ENCODE measurements at regions not wholly inside any gene's neighbourhood (a gene's known extent, or its start where the extent isn't known, plus 50 kb on each side); places are given as distances from the start of the nearest gene placed in this dataset.

- H3K9me3 Mint-ChIP-seq = peaks cover 74% of the 10 kb centered on the region
- ATAC-seq (no peak), DNase-seq (ENCODE audit: low spot score) (no peak)
- peaks cover 16% of the 10 kb centered on the region for H3K27me3 Mint-ChIP-seq (ENCODE audit: low read depth)
- no peak overlapping the region for H3K4me3 Mint-ChIP-seq
- peaks cover 43% of the 10 kb centered on the region for H3K36me3 Mint-ChIP-seq
- CTCF ChIA-PET = no interaction called here
- TF ChIP-seq FOXP4 (CRISPR knock-in tag; IDR thresholded peaks at IDR 0.05) (no peak), SP1 (CRISPR knock-in tag; conservative IDR thresholded peaks at IDR 0.05) (no peak), NFYB (CRISPR knock-in tag; conservative IDR thresholded peaks at IDR 0.05; ENCODE audit: low read depth) (no peak), ATF6 (CRISPR knock-in tag; IDR thresholded peaks at IDR 0.05) (no peak), PREB (CRISPR knock-in tag; IDR thresholded peaks at IDR 0.05; ENCODE audit: borderline replicate concordance) (no peak), RELA (CRISPR knock-in tag; IDR thresholded peaks at IDR 0.05; ENCODE audit: borderline replicate concordance) (no peak), E2F1 (CRISPR knock-in tag; IDR thresholded peaks at IDR 0.05) (no peak), NR2C2 (CRISPR knock-in tag; IDR thresholded peaks at IDR 0.05) (no peak), CREB1 (CRISPR knock-in tag; IDR thresholded peaks at IDR 0.05) (no peak), FOXP1 (CRISPR knock-in tag; IDR thresholded peaks at IDR 0.05; ENCODE audit: borderline replicate concordance) (no peak), JUN (CRISPR knock-in tag; IDR thresholded peaks at IDR 0.05) (no peak), IRF1 (CRISPR knock-in tag; IDR thresholded peaks at IDR 0.05) (no peak), FOXK1 (CRISPR knock-in tag; IDR thresholded peaks at IDR 0.05) (no peak), SMAD3 (CRISPR knock-in tag; IDR thresholded peaks at IDR 0.05; ENCODE audit: borderline replicate concordance) (no peak), ZMAT4 (CRISPR knock-in tag; IDR thresholded peaks at IDR 0.05) (no peak)
- H3K27ac Mint-ChIP-seq = no peak overlapping the region
- POLR2A ChIA-PET = no interaction called here
- no peaks in the 10 kb centered on the region for H3K4me1 Mint-ChIP-seq
These were observed 156.7 kb upstream of the CCN2 start for GRCh38 chr6:132107896-132108295.

- Mint-ChIP-seq H3K4me3 (no peak overlapping the region), H3K27me3 (ENCODE audit: low read depth) (no peaks in the 10 kb centered on the region), H3K36me3 (peaks cover 8% of the 10 kb centered on the region), H3K9me3 (peaks cover 25% of the 10 kb centered on the region), H3K4me1 (no peaks in the 10 kb centered on the region), H3K27ac (no peak overlapping the region)
- DNase-seq (ENCODE audit: low spot score) (no peak), ATAC-seq (no peak)
- CTCF ChIA-PET = interaction anchor here (0.5 kb wide), 1 partner anchor 498 kb away, joined by 3 read pairs; no protein-coding TSS in a partner anchor
- POLR2A ChIA-PET = no interaction called here
- TF ChIP-seq TCF7 (CRISPR knock-in tag; IDR thresholded peaks at IDR 0.05; ENCODE audit: low read depth) = no peak
- TF ChIP-seq SMAD4 (CRISPR knock-in tag; IDR thresholded peaks at IDR 0.05) = no peak
- TF ChIP-seq JAZF1 (CRISPR knock-in tag; IDR thresholded peaks at IDR 0.05) = no peak
- TF ChIP-seq E2F4 (CRISPR knock-in tag; IDR thresholded peaks at IDR 0.05; ENCODE audit: borderline replicate concordance, low read depth) = no peak
- no peak for TF ChIP-seq IRF1 (CRISPR knock-in tag; IDR thresholded peaks at IDR 0.05)
- no peak for TF ChIP-seq USF1 (CRISPR knock-in tag; IDR thresholded peaks at IDR 0.05)
- TF ChIP-seq ZNF317 (CRISPR knock-in tag; IDR thresholded peaks at IDR 0.05; ENCODE audit: borderline replicate concordance, low read depth) = no peak
- TF ChIP-seq HMGA2 (CRISPR knock-in tag; IDR thresholded peaks at IDR 0.05) = no peak
- TF ChIP-seq FOXP4 (CRISPR knock-in tag; IDR thresholded peaks at IDR 0.05) = no peak
- no peak for TF ChIP-seq SOX15 (CRISPR knock-in tag; IDR thresholded peaks at IDR 0.05)
These were observed 150.4 kb upstream of the CCN2 start for GRCh38 chr6:132101535-132101934.
